Calu3 (cell line): ENCODE measurements at regions not wholly inside any gene's neighbourhood (a gene's known extent, or its start where the extent isn't known, plus 50 kb on each side); places are given as distances from the start of the nearest gene placed in this dataset.

ENCODE experiments used
- BruUV-seq: library from RNA; stranded (reverse); fragments of 400-500 nt; replicated peaks from 2 replicates; lab custom pipeline; 2021; lab: Mats Ljungman, UMichigan
- CTCF ChIA-PET: fragments of 300-600 bp; sonication (Branson Sonifier 250); formaldehyde crosslinking; loops from one replicate; lab custom pipeline; 2022; ENCODE audit warnings: antibody characterized with exemption; lab: Charles Lee
- DNase-seq: peaks from one replicate; pipeline ENCODE4 v3.0.0; 2022
- H3K27ac Mint-ChIP-seq: one replicate; pipeline ENCODE4 v1.8.0; 2022; ENCODE audit warnings: mixed read lengths; ENCODE audit not compliant: unreplicated experiment
- H3K27me3 Mint-ChIP-seq: one replicate; pipeline ENCODE4 v1.8.0; 2022; ENCODE audit warnings: mixed read lengths; ENCODE audit not compliant: unreplicated experiment
- H3K36me3 Mint-ChIP-seq: one replicate; pipeline ENCODE4 v1.8.0; 2022; ENCODE audit warnings: mild to moderate bottlenecking, moderate library complexity, mixed read lengths; ENCODE audit not compliant: insufficient read depth, unreplicated experiment
- H3K4me1 Mint-ChIP-seq: one replicate; pipeline ENCODE4 v1.8.0; 2022; ENCODE audit warnings: mild to moderate bottlenecking, low read depth, mixed read lengths; ENCODE audit not compliant: unreplicated experiment
- H3K4me3 Mint-ChIP-seq: one replicate; pipeline ENCODE4 v1.8.0; 2022; ENCODE audit warnings: mild to moderate bottlenecking, low read depth, moderate library complexity, mixed read lengths; ENCODE audit not compliant: unreplicated experiment
- H3K9me3 Mint-ChIP-seq: one replicate; pipeline ENCODE4 v1.8.0; 2022; ENCODE audit warnings: low read depth, mixed read lengths; ENCODE audit not compliant: unreplicated experiment
- intact Hi-C: fragments of 100-400 bp; cut with micrococcal nuclease; formaldehyde crosslinking; loops from one replicate; pipeline ENCODE4 v1.10.0; 2022; ENCODE audit not compliant: unreplicated experiment
- TF ChIP-seq, protein P1 (sequence below): fragments of 200-600 bp; IDR thresholded peaks from one replicate; pipeline ENCODE4 v1.8.0; 2022; ENCODE audit warnings: antibody characterized with exemption; ENCODE audit not compliant: unreplicated experiment

DNA sequence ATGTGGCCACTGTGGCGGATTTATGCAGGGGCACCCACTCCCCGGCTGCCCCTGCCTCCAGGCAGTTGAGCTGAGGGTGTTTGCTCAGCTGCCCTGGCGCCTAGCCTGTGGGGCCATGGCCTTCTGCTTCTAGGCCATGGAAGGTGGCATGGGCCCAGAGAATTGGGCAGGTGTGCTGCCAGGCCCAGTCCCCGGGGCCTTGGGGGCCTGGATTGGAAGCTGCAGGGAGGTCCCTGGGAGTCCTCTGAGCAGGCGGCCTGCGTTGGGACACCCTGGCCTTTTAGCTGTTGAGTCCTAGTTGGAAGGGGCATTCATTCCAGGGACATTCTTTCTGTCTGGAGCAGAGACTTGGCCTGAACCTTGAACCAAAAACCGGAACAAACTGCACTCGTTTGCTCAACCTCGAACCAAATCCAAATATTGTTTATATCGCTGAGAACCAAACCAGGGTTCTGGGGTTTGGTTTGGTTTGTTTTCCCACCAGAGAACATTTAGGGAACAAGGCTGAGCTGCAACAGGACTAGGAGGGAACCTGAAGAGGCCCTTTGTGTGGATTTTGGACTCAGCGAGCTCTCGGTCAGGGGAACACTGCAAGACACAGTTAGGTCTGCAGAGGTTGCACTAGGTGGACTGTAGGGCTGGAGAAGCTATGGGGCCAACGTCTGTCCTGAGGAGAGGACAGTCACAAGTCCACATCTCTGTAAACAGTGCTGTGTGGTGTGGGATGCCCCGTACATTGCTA lies 116.8 kb downstream of the BOD1 start:
- CTCF ChIA-PET, result interaction anchor here (0.6 kb wide), 1 partner anchor 1371 kb away, joined by 3 read pairs; no protein-coding TSS in a partner anchor
- Mint-ChIP-seq H3K27me3 (no peaks in the 10 kb centered on the region), H3K36me3 (no peaks in the 10 kb centered on the region), H3K4me3 (no peak overlapping the region), H3K9me3 (no peaks in the 10 kb centered on the region), H3K27ac (no peak overlapping the region), H3K4me1 (peaks cover 5% of the 10 kb centered on the region)
- DNase-seq, result no peak
- intact Hi-C loops, result no loop called here
- TF ChIP-seq, protein P1, sequence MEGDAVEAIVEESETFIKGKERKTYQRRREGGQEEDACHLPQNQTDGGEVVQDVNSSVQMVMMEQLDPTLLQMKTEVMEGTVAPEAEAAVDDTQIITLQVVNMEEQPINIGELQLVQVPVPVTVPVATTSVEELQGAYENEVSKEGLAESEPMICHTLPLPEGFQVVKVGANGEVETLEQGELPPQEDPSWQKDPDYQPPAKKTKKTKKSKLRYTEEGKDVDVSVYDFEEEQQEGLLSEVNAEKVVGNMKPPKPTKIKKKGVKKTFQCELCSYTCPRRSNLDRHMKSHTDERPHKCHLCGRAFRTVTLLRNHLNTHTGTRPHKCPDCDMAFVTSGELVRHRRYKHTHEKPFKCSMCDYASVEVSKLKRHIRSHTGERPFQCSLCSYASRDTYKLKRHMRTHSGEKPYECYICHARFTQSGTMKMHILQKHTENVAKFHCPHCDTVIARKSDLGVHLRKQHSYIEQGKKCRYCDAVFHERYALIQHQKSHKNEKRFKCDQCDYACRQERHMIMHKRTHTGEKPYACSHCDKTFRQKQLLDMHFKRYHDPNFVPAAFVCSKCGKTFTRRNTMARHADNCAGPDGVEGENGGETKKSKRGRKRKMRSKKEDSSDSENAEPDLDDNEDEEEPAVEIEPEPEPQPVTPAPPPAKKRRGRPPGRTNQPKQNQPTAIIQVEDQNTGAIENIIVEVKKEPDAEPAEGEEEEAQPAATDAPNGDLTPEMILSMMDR, result no peak
- BruUV-seq, result no TSS peak

DNA sequence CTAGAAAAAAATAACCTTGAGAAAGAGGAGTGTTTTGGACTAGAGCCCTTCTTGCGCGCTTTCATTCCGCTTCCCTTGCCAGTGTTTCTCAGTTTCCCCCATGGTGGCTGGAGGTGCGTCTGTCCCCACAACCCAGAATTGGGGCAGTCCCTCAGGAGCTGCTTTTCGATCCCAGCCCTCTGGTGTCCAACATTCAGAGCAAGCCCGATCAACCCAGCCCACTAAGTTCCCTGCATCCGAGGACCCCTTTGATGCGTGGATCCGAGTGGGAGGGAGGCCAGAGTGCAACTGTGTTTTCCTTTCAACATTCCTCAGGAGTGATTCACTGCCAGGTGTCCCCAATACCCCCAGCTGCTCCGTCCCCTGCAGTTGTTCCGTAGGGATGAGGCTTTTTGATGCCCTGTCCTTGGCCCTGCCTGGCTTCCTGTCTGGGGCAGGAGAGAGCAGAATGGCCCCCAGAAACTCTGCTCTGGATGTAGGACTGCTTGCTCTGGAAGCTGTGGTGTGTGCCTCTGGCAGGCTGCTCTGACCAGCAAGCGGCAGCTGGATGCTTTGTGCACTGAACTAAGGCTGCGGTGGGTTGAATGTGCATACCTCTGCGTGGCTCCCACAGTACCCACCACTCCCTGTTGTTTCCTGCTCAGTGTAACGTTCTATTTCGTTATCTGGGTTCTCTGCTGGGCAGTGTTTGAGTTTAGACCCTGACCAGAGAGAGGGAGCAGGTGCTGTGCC lies 117.5 kb downstream of the BOD1 start:
- peaks cover 5% of the 10 kb centered on the region for H3K4me1 Mint-ChIP-seq
- H3K9me3 Mint-ChIP-seq, result no peaks in the 10 kb centered on the region
- no TSS peak for BruUV-seq
- no peak overlapping the region for H3K4me3 Mint-ChIP-seq
- CTCF ChIA-PET, result interaction anchor here (0.6 kb wide), 1 partner anchor 1372 kb away, joined by 3 read pairs; no protein-coding TSS in a partner anchor
- no peaks in the 10 kb centered on the region for H3K36me3 Mint-ChIP-seq
- TF ChIP-seq, protein P1, result no peak
- H3K27me3 Mint-ChIP-seq, result no peaks in the 10 kb centered on the region
- DNase-seq, result no peak
- intact Hi-C loops, result no loop called here
- H3K27ac Mint-ChIP-seq, result no peak overlapping the region

DNA sequence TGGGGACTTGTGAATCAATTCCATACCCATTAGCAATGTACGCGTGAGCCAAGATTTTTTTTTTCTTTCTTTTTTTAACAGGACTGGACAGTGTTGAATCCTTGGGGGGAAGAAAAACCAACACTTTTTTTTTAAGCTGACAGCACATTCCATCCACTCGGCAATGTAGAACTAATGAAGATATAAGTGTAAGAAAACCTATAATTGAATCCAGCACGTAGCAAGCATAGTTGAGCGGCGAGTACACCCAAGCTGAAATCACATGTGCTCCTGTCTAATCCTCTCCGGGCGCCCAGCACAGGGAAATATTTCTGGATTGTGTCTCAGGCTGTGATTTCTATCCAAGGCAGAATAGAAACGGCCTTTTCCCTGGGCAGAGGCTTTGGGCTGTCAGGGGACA lies 118.2 kb downstream of the BOD1 start:
- Mint-ChIP-seq H3K36me3 (no peaks in the 10 kb centered on the region), H3K4me3 (no peak overlapping the region), H3K27me3 (no peaks in the 10 kb centered on the region), H3K4me1 (peaks cover 5% of the 10 kb centered on the region), H3K9me3 (no peaks in the 10 kb centered on the region), H3K27ac (no peak overlapping the region)
- CTCF ChIA-PET, result no interaction called here
- TF ChIP-seq, protein P1, result no peak
- no peak for DNase-seq
- BruUV-seq, result no TSS peak
- intact Hi-C loops, result no loop called here

DNA sequence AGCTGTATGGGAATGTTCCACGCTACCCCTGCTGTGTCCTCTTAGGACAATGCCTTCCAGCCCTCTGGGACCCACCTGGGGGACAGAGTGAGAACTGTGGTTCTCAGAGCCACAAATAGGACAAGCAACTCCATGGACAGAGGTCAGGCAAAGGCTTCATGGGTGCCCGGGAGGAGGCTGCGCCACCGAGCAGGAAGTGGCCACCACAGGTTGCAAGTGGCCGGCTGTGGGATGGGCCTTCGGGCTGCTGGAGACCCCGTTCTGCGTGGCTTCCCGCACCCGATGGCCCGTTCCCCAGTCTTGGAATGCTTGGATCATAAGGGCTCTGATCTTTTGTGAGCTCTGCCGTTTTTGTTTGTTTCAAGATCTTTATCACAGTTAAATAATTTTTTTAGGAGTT lies 118.8 kb downstream of the BOD1 start:
- CTCF ChIA-PET, result no interaction called here
- Mint-ChIP-seq H3K36me3 (no peaks in the 10 kb centered on the region), H3K27me3 (no peaks in the 10 kb centered on the region), H3K9me3 (no peaks in the 10 kb centered on the region), H3K4me3 (no peak overlapping the region), H3K4me1 (peaks cover 5% of the 10 kb centered on the region), H3K27ac (no peak overlapping the region)
- TF ChIP-seq, protein P1, result no peak
- BruUV-seq, result no TSS peak
- intact Hi-C loops, result no loop called here
- no peak for DNase-seq
